Cardiac fibroblast (primary cell): ENCODE measurements at regions not wholly inside any gene's neighbourhood (a gene's known extent, or its start where the extent isn't known, plus 50 kb on each side); places are given as distances from the start of the nearest gene placed in this dataset.

ENCODE experiments used
- DNase-seq, 2 donors: peaks; one replicate each; pipeline versions ENCODE4 v3.0.0 to v3.0.0-alpha.2; 2010; ENCODE audit warnings: low read depth in 2 of 2
- H3K4me3 ChIP-seq, 2 donors: replicated peaks in 1 of 2; 1 replicate in 1 of 2; 2 replicates in 1 of 2; pipeline ENCODE4 v1.5.1; 2011; ENCODE audit warnings: low read depth in 2 of 2, low read length in 2 of 2, mild to moderate bottlenecking in 2 of 2, moderate library complexity in 1 of 2
- TF ChIP-seq, protein P1 (sequence below): IDR thresholded peaks from one replicate; pipeline ENCODE4 v1.5.1; 2011; ENCODE audit warnings: low read depth, mild to moderate bottlenecking, low read length, inconsistent platforms

- H3K4me3 ChIP-seq: no peak overlapping the region
- TF ChIP-seq, protein P1, sequence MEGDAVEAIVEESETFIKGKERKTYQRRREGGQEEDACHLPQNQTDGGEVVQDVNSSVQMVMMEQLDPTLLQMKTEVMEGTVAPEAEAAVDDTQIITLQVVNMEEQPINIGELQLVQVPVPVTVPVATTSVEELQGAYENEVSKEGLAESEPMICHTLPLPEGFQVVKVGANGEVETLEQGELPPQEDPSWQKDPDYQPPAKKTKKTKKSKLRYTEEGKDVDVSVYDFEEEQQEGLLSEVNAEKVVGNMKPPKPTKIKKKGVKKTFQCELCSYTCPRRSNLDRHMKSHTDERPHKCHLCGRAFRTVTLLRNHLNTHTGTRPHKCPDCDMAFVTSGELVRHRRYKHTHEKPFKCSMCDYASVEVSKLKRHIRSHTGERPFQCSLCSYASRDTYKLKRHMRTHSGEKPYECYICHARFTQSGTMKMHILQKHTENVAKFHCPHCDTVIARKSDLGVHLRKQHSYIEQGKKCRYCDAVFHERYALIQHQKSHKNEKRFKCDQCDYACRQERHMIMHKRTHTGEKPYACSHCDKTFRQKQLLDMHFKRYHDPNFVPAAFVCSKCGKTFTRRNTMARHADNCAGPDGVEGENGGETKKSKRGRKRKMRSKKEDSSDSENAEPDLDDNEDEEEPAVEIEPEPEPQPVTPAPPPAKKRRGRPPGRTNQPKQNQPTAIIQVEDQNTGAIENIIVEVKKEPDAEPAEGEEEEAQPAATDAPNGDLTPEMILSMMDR: no peak
- peak; percentile 38 to 47 for DNase-seq
Observed at GRCh38 chr5:68478301-68479095, 262.9 kb downstream of the PIK3R1 start.

DNA sequence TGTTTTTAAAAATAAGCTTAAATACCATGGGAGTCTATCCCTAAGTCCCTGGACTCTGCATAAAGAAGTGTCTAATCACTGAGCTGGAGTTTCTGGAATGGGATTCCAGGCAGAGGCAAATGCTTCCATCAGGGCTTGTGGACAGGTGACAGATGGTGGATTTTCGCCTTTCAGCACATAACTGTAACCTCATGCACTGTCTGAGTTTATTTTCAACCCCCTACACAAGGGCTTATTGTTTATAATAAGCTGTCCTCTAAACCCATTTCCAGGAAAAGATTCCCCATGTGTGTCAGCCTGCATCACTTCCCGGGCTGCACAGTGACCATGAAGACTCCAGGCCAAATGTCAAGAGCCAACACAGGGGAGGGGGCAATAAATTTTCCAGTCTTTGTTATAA lies 264.0 kb downstream of the PIK3R1 start:
- H3K4me3 ChIP-seq: no peak overlapping the region
- TF ChIP-seq, protein P1: no peak
- no peak for DNase-seq

GRCh38 chr5:68480335-68480940 lies 264.9 kb downstream of the PIK3R1 start:
- H3K4me3 ChIP-seq: no peak overlapping the region
- no peak for DNase-seq
- TF ChIP-seq, protein P1: no peak

DNA sequence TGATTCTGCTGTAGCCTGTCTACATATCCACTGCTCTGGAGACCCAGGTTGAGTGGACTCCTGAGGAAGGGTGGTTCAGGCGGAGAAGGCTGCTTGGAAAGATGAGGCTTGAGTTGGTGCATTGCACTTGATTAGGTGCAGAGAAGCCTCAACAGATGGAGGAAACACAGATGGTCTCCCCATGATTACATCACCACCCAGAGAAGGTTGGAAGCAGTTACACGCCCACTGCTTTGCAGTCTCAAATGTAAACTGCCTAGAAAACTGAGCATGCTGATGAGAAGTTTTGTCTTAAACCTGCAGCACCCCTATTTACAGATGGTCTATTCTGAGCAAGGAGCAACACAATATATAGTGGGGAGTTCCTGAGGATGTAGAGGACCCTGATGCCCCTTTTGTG lies 266.6 kb downstream of the PIK3R1 start:
- TF ChIP-seq, protein P1: no peak

DNA sequence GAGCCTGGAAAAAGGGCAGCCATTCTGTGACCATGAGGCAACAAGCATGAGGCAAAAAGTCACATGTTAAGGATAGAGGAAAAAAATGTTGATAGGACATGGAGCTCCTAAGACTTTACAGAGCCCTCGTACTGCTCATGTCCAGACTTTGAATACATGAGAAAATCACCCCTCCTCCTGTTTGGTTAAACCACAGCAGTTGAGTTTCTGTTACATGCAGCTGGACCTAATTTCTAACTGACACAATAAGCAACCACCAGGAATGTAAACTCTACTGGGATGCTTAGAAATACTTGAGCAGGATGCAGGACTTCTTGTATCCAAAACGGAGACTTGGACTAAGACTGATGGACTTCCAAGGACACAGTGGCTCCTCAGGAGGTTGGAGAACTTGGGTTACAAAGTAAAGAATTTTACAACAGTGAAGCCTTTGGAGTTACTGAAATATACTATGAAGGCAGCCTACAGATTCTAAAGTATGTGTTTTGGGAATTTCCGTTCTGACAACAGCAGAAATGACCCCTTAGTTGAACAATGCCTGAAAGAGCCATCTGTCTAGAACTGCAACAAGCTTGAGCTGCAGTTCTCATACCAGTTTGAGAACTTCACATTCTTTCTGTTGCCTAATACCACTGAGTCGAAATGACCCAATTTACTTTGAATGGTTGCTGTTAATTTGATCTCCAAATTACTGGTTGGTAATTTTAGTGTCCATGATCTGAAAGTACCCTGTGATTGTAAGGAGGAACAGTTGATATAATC lies 268.9 kb downstream of the PIK3R1 start:
- DNase-seq: peak; percentile 33 to 66
- no peak overlapping the region for H3K4me3 ChIP-seq
- TF ChIP-seq, protein P1: no peak

More for the DNA sequence above, 266.6 kb downstream of the PIK3R1 start:
- no peak for DNase-seq
- H3K4me3 ChIP-seq: no peak overlapping the region

- DNase-seq: peak in 1 of 2 donors; percentile 16
- TF ChIP-seq, protein P1: no peak
- H3K4me3 ChIP-seq: no peak overlapping the region
Observed at GRCh38 chr5:68489556-68489955, 274.0 kb downstream of the PIK3R1 start.
